Cardiac fibroblast (primary cell): ENCODE measurements at regions not wholly inside any gene's neighbourhood (a gene's known extent, or its start where the extent isn't known, plus 50 kb on each side); places are given as distances from the start of the nearest gene placed in this dataset.

Source experiments
- DNase-seq, 2 donors: peaks; one replicate each; pipeline versions ENCODE4 v3.0.0 to v3.0.0-alpha.2; 2010; ENCODE audit warnings: low read depth in 2 of 2
- H3K4me3 ChIP-seq, 2 donors: replicated peaks in 1 of 2; 1 replicate in 1 of 2; 2 replicates in 1 of 2; pipeline ENCODE4 v1.5.1; 2011; ENCODE audit warnings: low read depth in 2 of 2, low read length in 2 of 2, mild to moderate bottlenecking in 2 of 2, moderate library complexity in 1 of 2
- CTCF ChIP-seq: IDR thresholded peaks from one replicate; pipeline ENCODE4 v1.5.1; 2011; ENCODE audit warnings: low read depth, mild to moderate bottlenecking, low read length, inconsistent platforms

DNA sequence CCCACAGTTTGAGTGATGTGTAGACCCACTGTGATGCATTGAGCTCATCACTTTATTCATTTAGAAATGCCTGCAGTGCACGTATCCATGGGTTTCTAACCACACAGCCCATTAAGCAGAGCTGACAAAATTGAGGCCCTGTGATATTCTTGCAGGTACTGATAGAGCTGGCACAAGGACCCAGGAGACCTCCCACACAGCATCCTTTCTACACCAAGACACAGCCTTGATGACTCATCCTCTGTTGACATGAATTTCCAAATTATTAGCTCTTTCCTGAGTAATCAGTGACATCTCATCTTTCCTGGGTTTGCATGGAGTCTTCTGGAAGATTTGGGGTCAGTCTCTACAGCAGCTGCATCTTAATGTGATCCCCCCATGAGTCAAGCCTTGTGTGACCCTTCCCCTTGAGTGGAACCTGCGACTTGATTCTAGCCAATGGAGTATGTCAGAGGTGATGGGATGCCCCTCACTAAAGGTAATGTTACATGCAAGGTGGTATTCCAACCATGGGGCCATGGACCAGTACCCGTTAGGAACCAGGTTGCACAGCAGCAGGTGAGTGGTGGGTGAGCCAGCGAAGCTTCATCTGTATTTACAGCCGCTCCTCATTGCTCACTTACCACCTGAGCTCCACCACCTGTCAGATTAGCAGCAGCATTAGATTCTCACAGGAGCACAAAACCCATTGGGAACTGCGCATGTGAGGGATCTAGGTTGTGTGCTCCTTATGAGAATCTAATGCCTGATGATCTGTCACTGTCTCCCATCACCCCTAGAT, 181.1 kb upstream of the ARL4C start:
- no peak for TF ChIP-seq CTCF
- H3K4me3 ChIP-seq, result no peak overlapping the region
- DNase-seq, result peak; percentile 18 to 62

GRCh38 chr2:234676783-234677450, 180.0 kb upstream of the ARL4C start:
- H3K4me3 ChIP-seq, result no peak overlapping the region
- no peak for TF ChIP-seq CTCF
- DNase-seq, result no peak

GRCh38 chr2:234676109-234676782, 179.4 kb upstream of the ARL4C start:
- TF ChIP-seq CTCF, result no peak
- no peak for DNase-seq
- H3K4me3 ChIP-seq, result no peak overlapping the region

GRCh38 chr2:234674781-234675201, 177.9 kb upstream of the ARL4C start:
- no peak for TF ChIP-seq CTCF

GRCh38 chr2:234673961-234674759, 177.3 kb upstream of the ARL4C start:
- no peak for TF ChIP-seq CTCF
- DNase-seq, result peak; percentile 26 to 35
- H3K4me3 ChIP-seq, result no peak overlapping the region

More at GRCh38 chr2:234674781-234675201, 177.9 kb upstream of the ARL4C start:
- H3K4me3 ChIP-seq, result no peak overlapping the region
- DNase-seq, result peak; percentile 40 to 80

GRCh38 chr2:234673501-234673900, 176.6 kb upstream of the ARL4C start:
- no peak for DNase-seq
- H3K4me3 ChIP-seq, result no peak overlapping the region
- no peak for TF ChIP-seq CTCF
